ENCODE measurements at regions not wholly inside any gene's neighbourhood (a gene's known extent, or its start where the extent isn't known, plus 50 kb on each side); places are given as distances from the start of the nearest gene placed in this dataset.

GRCh38 chr2:71934595-71935261 is 212.9 kb downstream of the CYP26B1 start:
- peak in 1 of 2 donors; percentile 11 for DNase-seq

GRCh38 chr2:71934320-71934593 is 213.4 kb downstream of the CYP26B1 start:
- DNase-seq: peak in 1 of 2 donors; percentile 8

GRCh38 chr2:71933467-71934319 is 214.0 kb downstream of the CYP26B1 start:
- DNase-seq: no peak

GRCh38 chr2:71932780-71933466 is 214.7 kb downstream of the CYP26B1 start:
- no peak for DNase-seq

GRCh38 chr2:71932037-71932779 is 215.5 kb downstream of the CYP26B1 start:
- DNase-seq: no peak

- no peak for DNase-seq
These were observed 217.5 kb downstream of the CYP26B1 start for GRCh38 chr2:71930049-71930681.

- no peak for DNase-seq
These were observed 218.2 kb downstream of the CYP26B1 start for GRCh38 chr2:71929482-71929772.

GRCh38 chr2:71928734-71929481 is 218.8 kb downstream of the CYP26B1 start:
- no peak for DNase-seq

GRCh38 chr2:71927757-71928715 is 219.6 kb downstream of the CYP26B1 start:
- DNase-seq: no peak

GRCh38 chr2:71926876-71927756 is 220.5 kb downstream of the CYP26B1 start:
- DNase-seq: no peak

- DNase-seq: no peak
These were observed 221.6 kb downstream of the CYP26B1 start for GRCh38 chr2:71926089-71926447.

- no peak for DNase-seq
These were observed 222.2 kb downstream of the CYP26B1 start for GRCh38 chr2:71925268-71926088.

- peak in 1 of 2 donors; percentile 50 for DNase-seq
These were observed 223.7 kb downstream of the CYP26B1 start for GRCh38 chr2:71923887-71924533.

GRCh38 chr2:71923143-71923525 is 224.5 kb downstream of the CYP26B1 start:
- DNase-seq: no peak

- DNase-seq: no peak
These were observed 225.0 kb downstream of the CYP26B1 start for GRCh38 chr2:71922499-71923142.

GRCh38 chr2:71922091-71922490 is 225.6 kb downstream of the CYP26B1 start:
- DNase-seq: no peak

GRCh38 chr2:71920819-71921218 is 226.8 kb downstream of the CYP26B1 start:
- peak in 1 of 2 donors; percentile 10 for DNase-seq

GRCh38 chr2:71919708-71920107 is 228.0 kb downstream of the CYP26B1 start:
- DNase-seq: no peak
